HEK293 (cell line): ENCODE measurements at regions not wholly inside any gene's neighbourhood (a gene's known extent, or its start where the extent isn't known, plus 50 kb on each side); places are given as distances from the start of the nearest gene placed in this dataset.

ENCODE experiments used
- CTCF ChIP-seq: fragments of 450-650 bp; formaldehyde crosslinking; IDR thresholded peaks from 2 replicates; pipeline ENCODE4 v1.5.1; 2016; ENCODE audit warnings: missing biosample characterization, missing genetic modification characterization
- HIC1 ChIP-seq: fragments of 450-650 bp; formaldehyde crosslinking; IDR thresholded peaks from 2 replicates; pipeline ENCODE4 v1.5.1; 2016; ENCODE audit warnings: missing biosample characterization, missing genetic modification characterization
- TCF7L2 ChIP-seq: IDR thresholded peaks from 2 replicates; pipeline ENCODE4 v1.6.1; 2011; ENCODE audit warnings: low read depth, mild to moderate bottlenecking, inconsistent platforms, low read length, moderate library complexity, borderline replicate concordance
- ZNF121 ChIP-seq: fragments of 450-650 bp; formaldehyde crosslinking; IDR thresholded peaks from 2 replicates; pipeline ENCODE4 v1.5.1; 2016; ENCODE audit warnings: missing biosample characterization, missing genetic modification characterization
- ZNF776 ChIP-seq: fragments of 450-650 bp; formaldehyde crosslinking; IDR thresholded peaks from 2 replicates; pipeline ENCODE4 v1.5.0; 2017; ENCODE audit warnings: missing biosample characterization, missing genetic modification characterization, borderline replicate concordance

GRCh38 chr12:115320451-115320850 lies 636.5 kb upstream of the TBX3 start:
- TF ChIP-seq ZNF776 (tag by site-specific recombination): no peak
- no peak for TF ChIP-seq CTCF (tag by site-specific recombination)
- no peak for TF ChIP-seq ZNF121
- no peak for TF ChIP-seq TCF7L2
- no peak for TF ChIP-seq HIC1 (tag by site-specific recombination)
